ENCODE measurements at regions not wholly inside any gene's neighbourhood (a gene's known extent, or its start where the extent isn't known, plus 50 kb on each side); places are given as distances from the start of the nearest gene placed in this dataset.

DNA sequence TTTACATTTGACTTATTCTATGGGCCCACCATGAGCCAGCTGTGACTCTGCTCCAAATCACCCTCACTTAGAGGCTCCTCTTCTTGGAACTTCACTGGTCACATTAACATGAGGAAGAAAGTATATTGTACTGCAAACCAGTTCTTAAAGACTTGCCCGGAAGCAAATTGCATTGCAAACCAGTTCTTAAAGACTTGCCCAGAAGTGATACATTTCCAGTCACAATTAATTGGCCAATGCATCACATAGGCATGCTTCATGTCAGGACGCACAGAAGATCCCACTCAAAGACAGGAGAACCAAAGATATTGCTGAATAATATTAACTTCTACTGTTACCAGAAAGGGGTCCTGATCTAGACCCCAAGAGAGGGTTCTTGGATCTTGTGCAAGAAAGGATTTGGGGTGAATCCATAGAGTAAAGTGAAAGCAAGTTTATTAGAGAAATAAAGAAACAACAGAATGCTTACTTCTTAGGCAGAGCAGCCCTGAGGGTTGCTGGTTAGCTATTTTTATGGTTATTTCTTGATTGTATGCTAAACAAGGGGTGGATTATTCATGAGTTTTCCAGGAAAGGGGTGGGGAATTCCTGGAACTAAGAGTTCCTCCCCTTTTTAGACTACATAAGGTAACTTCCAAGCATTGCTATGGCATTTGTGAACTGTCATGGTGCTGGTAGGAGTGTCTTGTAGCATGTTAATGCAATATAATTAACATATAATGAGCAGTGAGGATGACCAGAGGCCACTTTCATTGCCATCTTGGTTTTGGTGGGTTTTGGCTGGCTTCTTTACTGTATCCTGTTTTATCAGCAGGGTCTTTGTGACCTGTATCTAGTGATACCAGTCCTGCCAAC, 54.6 kb upstream of the HCCS start:
- Mint-ChIP-seq H3K4me1 (ENCODE audit: low read depth) (peaks cover 28% of the 10 kb centered on the region), H3K36me3 (ENCODE audit: low read depth) (no peaks in the 10 kb centered on the region), H3K27me3 (ENCODE audit: low read depth) (no peaks in the 10 kb centered on the region), H3K4me3 (ENCODE audit: unreplicated experiment) (no peak overlapping the region), H3K27ac (ENCODE audit: unreplicated experiment) (no peak overlapping the region), H3K9me3 (ENCODE audit: low read depth) (peaks cover 12% of the 10 kb centered on the region)
- TF ChIP-seq, protein P1, sequence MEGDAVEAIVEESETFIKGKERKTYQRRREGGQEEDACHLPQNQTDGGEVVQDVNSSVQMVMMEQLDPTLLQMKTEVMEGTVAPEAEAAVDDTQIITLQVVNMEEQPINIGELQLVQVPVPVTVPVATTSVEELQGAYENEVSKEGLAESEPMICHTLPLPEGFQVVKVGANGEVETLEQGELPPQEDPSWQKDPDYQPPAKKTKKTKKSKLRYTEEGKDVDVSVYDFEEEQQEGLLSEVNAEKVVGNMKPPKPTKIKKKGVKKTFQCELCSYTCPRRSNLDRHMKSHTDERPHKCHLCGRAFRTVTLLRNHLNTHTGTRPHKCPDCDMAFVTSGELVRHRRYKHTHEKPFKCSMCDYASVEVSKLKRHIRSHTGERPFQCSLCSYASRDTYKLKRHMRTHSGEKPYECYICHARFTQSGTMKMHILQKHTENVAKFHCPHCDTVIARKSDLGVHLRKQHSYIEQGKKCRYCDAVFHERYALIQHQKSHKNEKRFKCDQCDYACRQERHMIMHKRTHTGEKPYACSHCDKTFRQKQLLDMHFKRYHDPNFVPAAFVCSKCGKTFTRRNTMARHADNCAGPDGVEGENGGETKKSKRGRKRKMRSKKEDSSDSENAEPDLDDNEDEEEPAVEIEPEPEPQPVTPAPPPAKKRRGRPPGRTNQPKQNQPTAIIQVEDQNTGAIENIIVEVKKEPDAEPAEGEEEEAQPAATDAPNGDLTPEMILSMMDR (IDR thresholded peaks at IDR 0.05) = no peak
- no peak for DNase-seq (ENCODE audit: low spot score)

DNA sequence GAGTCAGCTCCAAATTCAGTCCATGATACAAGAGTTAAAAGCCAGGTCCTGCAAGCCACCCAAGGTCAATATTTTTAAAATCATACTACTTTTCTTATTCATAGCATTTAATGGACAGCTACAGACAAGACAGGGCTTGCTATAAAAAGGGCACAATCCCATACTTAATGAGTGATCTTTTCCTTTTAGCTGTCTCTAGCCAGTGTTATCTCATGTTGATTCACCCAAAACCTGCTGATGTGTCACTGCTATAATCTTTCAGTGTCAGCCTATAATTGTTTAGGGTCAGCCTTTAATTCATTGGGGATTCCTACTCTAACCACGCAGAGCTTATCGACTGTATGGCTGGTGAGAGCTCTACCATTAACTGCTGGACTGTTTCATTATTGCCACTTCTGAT, 51.2 kb upstream of the HCCS start:
- Mint-ChIP-seq H3K36me3 (ENCODE audit: low read depth) (no peaks in the 10 kb centered on the region), H3K9me3 (ENCODE audit: low read depth) (peaks cover 10% of the 10 kb centered on the region), H3K4me3 (ENCODE audit: unreplicated experiment) (no peak overlapping the region), H3K4me1 (ENCODE audit: low read depth) (peaks cover 20% of the 10 kb centered on the region), H3K27me3 (ENCODE audit: low read depth) (no peaks in the 10 kb centered on the region), H3K27ac (ENCODE audit: unreplicated experiment) (no peak overlapping the region)
- no peak for DNase-seq (ENCODE audit: low spot score)
- TF ChIP-seq, protein P1 (IDR thresholded peaks at IDR 0.05) = no peak
